K562 (cell line): ENCODE measurements at regions not wholly inside any gene's neighbourhood (a gene's known extent, or its start where the extent isn't known, plus 50 kb on each side); places are given as distances from the start of the nearest gene placed in this dataset.

Experiments
- ATAC-seq: fragments of 200-7000 bp; cut with Tn5 transposase; 3 replicates; pipeline ENCODE4 v1.9.1; 2020; ENCODE audit warnings: moderate library complexity
- BruUV-seq: library from RNA; stranded (reverse); fragments of 400-500 nt; replicated peaks from 2 replicates; lab custom pipeline; 2021; lab: Mats Ljungman, UMichigan
- CTCF ChIA-PET: fragments of 300-600 bp; formaldehyde crosslinking; extraction: SDS; loops from one replicate; lab custom pipeline; 2021; ENCODE audit warnings: low intra/inter-chr PET ratio; lab: Yijun Ruan, JAX
- POLR2A ChIA-PET: fragments of 300-600, 350-650 bp; sonication (Branson Sonifier 250); formaldehyde crosslinking; extraction: SDS; loops from one replicate; lab custom pipeline; 2021; ENCODE audit warnings: antibody characterized with exemption, inconsistent platforms; lab: Yijun Ruan, JAX
- DNase-seq, 4 experiments: peaks; one replicate each; pipeline versions ENCODE4 v3.0.0 to v3.0.0-alpha.2; 2011 to 2018; ENCODE audit warnings: low spot score in 3 of 4, mixed read lengths in 3 of 4; ENCODE audit errors: extremely low read depth in 1 of 4
- FAIRE-seq: peaks from 2 replicates; lab custom pipeline; 2011; peaks lifted over from hg19 to GRCh38; lab: Jason Lieb, UNC
- H2AFZ ChIP-seq: 2 replicates; pipeline ENCODE4 v1.6.0; 2011; ENCODE audit warnings: low read depth, low read length, control low read depth, inconsistent platforms
- H3K27ac ChIP-seq: fragments of 200-600 bp; 3 replicates; pipeline ENCODE4 v1.8.0; 2011; ENCODE audit warnings: low read depth, mild to moderate bottlenecking, control low read depth, inconsistent platforms, low read length, moderate library complexity, mixed read lengths; ENCODE audit errors: extremely low read depth
- H3K27me3 ChIP-seq, 2 experiments: fragments of 300-600 bp in 1 of 2; 2 replicates in 1 of 2; 3 replicates in 1 of 2; pipeline versions ENCODE4 v1.6.0 to v1.8.0; 2011; ENCODE audit warnings: inconsistent platforms in 2 of 2, low read length in 2 of 2, mild to moderate bottlenecking in 1 of 2, mixed read lengths in 1 of 2, moderate library complexity in 1 of 2; ENCODE audit not compliant: control insufficient read depth in 2 of 2, insufficient read depth in 2 of 2
- H3K36me3 ChIP-seq: fragments of 300-600 bp; 3 replicates; pipeline ENCODE4 v1.8.0; 2011; ENCODE audit warnings: mild to moderate bottlenecking, low read length, inconsistent platforms; ENCODE audit not compliant: control insufficient read depth, insufficient read depth
- H3K4me1 ChIP-seq, 2 experiments: fragments of 200-600 bp in 1 of 2; replicated peaks in 1 of 2; 2 replicates in 1 of 2; 3 replicates in 1 of 2; pipeline versions ENCODE4 v1.5.1 to v1.8.0; 2011; ENCODE audit warnings: inconsistent platforms in 2 of 2, low read length in 2 of 2, mild to moderate bottlenecking in 1 of 2, mixed read lengths in 1 of 2, moderate library complexity in 1 of 2; ENCODE audit not compliant: control insufficient read depth in 2 of 2, insufficient read depth in 2 of 2
- H3K4me2 ChIP-seq: 2 replicates; pipeline ENCODE4 v1.6.1; 2011; ENCODE audit warnings: low read length, control low read depth, inconsistent platforms, mixed read lengths; ENCODE audit not compliant: insufficient read depth
- H3K4me3 ChIP-seq: fragments of 200-600 bp; sonication (generic), shearing (Covaris generic); 2 replicates; pipeline ENCODE4 v1.5.1; 2016; ENCODE audit warnings: control low read depth, inconsistent platforms
- H3K79me2 ChIP-seq: fragments of 200-600 bp; 3 replicates; pipeline ENCODE4 v1.8.0; 2011; ENCODE audit warnings: low read length, inconsistent platforms; ENCODE audit not compliant: control insufficient read depth, insufficient read depth
- H3K9ac ChIP-seq, 2 experiments: 2 replicates each; pipeline versions ENCODE4 v1.6.0 to v1.6.1; 2011; ENCODE audit warnings: low read depth in 2 of 2, low read length in 2 of 2, control low read depth in 1 of 2, inconsistent platforms in 1 of 2, mild to moderate bottlenecking in 1 of 2, mixed read lengths in 1 of 2; ENCODE audit not compliant: insufficient read depth in 1 of 2
- H3K9me1 ChIP-seq: one replicate; pipeline ENCODE4 v1.6.0; 2011; ENCODE audit warnings: inconsistent platforms, mild to moderate bottlenecking, low read length, moderate library complexity; ENCODE audit not compliant: control insufficient read depth, insufficient read depth
- H3K9me3 ChIP-seq: replicated peaks from 2 replicates; pipeline ENCODE4 v1.5.1; 2011; ENCODE audit warnings: low read depth, low read length, inconsistent platforms; ENCODE audit not compliant: control insufficient read depth, insufficient read depth
- H4K20me1 ChIP-seq: replicated peaks from 2 replicates; pipeline ENCODE4 v1.6.1; 2011; ENCODE audit warnings: low read length, inconsistent platforms, mixed read lengths; ENCODE audit not compliant: control insufficient read depth, insufficient read depth
- CBFB ChIP-seq: sonication (generic); formaldehyde crosslinking; IDR thresholded peaks from 2 replicates; pipeline ENCODE4 v1.4.0; 2020; ENCODE audit warnings: mild to moderate bottlenecking, missing genetic modification reagents
- CSDE1 ChIP-seq, 2 experiments: fragments of 450-650 bp; IDR thresholded peaks; 2 replicates each; pipeline ENCODE4 v1.6.1; 2016; ENCODE audit warnings: mild to moderate bottlenecking in 1 of 2
- ELF1 ChIP-seq: fragments of 200-800 bp; sonication (Bioruptor generic); IDR thresholded peaks from 2 replicates; pipeline ENCODE4 v1.6.1; 2016; ENCODE audit warnings: missing genetic modification characterization, missing compliant biosample characterization
- ESRRA ChIP-seq: fragments of 450-650 bp; IDR thresholded peaks from 2 replicates; pipeline ENCODE4 v1.6.1; 2014; ENCODE audit warnings: low read depth, mild to moderate bottlenecking, moderate library complexity, borderline replicate concordance
- GABPB2 ChIP-seq: fragments of 250-450 bp; sonication (Bioruptor Pico); conservative IDR thresholded peaks from 2 replicates; pipeline ENCODE4 v1.5.1; 2021; ENCODE audit warnings: mild to moderate bottlenecking
- KAT8 ChIP-seq: fragments of 450-650 bp; IDR thresholded peaks from 2 replicates; pipeline ENCODE4 v1.6.1; 2016; ENCODE audit warnings: low read depth, mild to moderate bottlenecking
- SETDB1 ChIP-seq: IDR thresholded peaks from one replicate; pipeline ENCODE4 v1.6.1; 2012; ENCODE audit warnings: low read length, control low read depth, inconsistent platforms
- SMARCB1 ChIP-seq: IDR thresholded peaks from 2 replicates; pipeline ENCODE4 v1.6.1; 2011; ENCODE audit warnings: improper control_type of control experiment, low read depth; ENCODE audit not compliant: insufficient read length
- TAL1 ChIP-seq: fragments of 450-650 bp; IDR thresholded peaks from 2 replicates; pipeline ENCODE4 v1.6.1; 2016; ENCODE audit warnings: mild to moderate bottlenecking
- ZNF197 ChIP-seq: fragments of 200-800 bp; sonication (Bioruptor generic); IDR thresholded peaks from 2 replicates; pipeline ENCODE4 v1.6.1; 2016; ENCODE audit warnings: low read depth, missing genetic modification characterization, missing compliant biosample characterization
- ZNF263 ChIP-seq: sonication (generic); formaldehyde crosslinking; IDR thresholded peaks from 2 replicates; pipeline ENCODE4 v1.8.0; 2022; ENCODE audit warnings: mild to moderate bottlenecking, missing genetic modification reagents, borderline replicate concordance
- WGBS: fragments of 100-300 bp; shearing (Covaris generic); methylation state at CpG from one replicate; pipeline ENCODE4 v1.1.6; 2016; ENCODE audit warnings: low coverage, mixed read lengths; ENCODE audit not compliant: insufficient coverage; ENCODE audit errors: missing lambda C conversion rate; 5-methylcytosine and 5-hydroxymethylcytosine counted together
- in situ Hi-C: fragments of 300-500 bp; cut with MboI; formaldehyde crosslinking; loops from 4 replicates; pipeline ENCODE4 v1.15.0; 2018; ENCODE audit warnings: inconsistent platforms, mixed read lengths
- intact Hi-C: fragments of 100-400 bp; cut with micrococcal nuclease; formaldehyde crosslinking; loops from 2 replicates; pipeline ENCODE4 v1.14.2; 2022
- TF ChIP-seq, protein P1 (sequence below): sonication (generic); formaldehyde crosslinking; IDR thresholded peaks from 2 replicates; pipeline ENCODE4 v1.8.1; 2023; ENCODE audit warnings: mild to moderate bottlenecking, missing genetic modification reagents
- TF ChIP-seq, protein P2 (sequence below): IDR thresholded peaks from 2 replicates; pipeline ENCODE4 v1.6.1; 2014; ENCODE audit warnings: antibody characterized with exemption
- TF ChIP-seq, protein P3 (sequence below): fragments of 250-450 bp; sonication (Bioruptor Pico); IDR thresholded peaks from 2 replicates; pipeline ENCODE4 v1.4.0; 2020; ENCODE audit warnings: mild to moderate bottlenecking
- TF ChIP-seq, protein P4 (sequence below): sonication (generic); formaldehyde crosslinking; IDR thresholded peaks from 2 replicates; pipeline ENCODE4 v1.8.0; 2022; ENCODE audit warnings: mild to moderate bottlenecking, low read depth, missing genetic modification reagents

DNA sequence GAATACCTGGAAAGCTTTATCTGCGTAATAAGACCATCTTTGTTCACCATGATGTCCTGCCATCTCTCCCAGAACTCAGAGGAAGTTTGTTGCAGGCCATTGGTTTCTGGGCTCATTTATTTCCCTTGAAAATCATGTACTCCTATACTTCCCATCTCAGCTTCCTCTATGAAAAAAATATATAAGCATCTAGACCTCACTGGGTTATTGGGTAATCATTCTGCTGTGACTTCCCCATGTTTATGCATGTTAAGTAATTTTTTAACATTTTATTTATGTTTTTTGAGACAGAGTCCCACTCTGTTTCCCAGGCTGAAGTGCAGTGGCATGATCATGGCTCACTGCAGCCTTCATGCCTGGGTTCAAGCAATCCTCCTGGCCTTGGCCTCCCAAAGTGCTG is 184.5 kb downstream of the ZPLD1 start:
- no peaks in the 10 kb centered on the region for H3K36me3 ChIP-seq
- no peaks in the 10 kb centered on the region for H3K9me3 ChIP-seq

More for the DNA sequence above, 184.5 kb downstream of the ZPLD1 start:
- WGBS: 0% methylated on average over 1 of the region's 1 CpG
- Histone ChIP-seq H2AFZ (no peak overlapping the region), H3K4me3 (no peak overlapping the region), H3K4me2 (no peak overlapping the region), H4K20me1 (no peaks in the 10 kb centered on the region)
- POLR2A ChIA-PET: no interaction called here
- in situ Hi-C loops: no loop called here
- TF ChIP-seq, protein P1, sequence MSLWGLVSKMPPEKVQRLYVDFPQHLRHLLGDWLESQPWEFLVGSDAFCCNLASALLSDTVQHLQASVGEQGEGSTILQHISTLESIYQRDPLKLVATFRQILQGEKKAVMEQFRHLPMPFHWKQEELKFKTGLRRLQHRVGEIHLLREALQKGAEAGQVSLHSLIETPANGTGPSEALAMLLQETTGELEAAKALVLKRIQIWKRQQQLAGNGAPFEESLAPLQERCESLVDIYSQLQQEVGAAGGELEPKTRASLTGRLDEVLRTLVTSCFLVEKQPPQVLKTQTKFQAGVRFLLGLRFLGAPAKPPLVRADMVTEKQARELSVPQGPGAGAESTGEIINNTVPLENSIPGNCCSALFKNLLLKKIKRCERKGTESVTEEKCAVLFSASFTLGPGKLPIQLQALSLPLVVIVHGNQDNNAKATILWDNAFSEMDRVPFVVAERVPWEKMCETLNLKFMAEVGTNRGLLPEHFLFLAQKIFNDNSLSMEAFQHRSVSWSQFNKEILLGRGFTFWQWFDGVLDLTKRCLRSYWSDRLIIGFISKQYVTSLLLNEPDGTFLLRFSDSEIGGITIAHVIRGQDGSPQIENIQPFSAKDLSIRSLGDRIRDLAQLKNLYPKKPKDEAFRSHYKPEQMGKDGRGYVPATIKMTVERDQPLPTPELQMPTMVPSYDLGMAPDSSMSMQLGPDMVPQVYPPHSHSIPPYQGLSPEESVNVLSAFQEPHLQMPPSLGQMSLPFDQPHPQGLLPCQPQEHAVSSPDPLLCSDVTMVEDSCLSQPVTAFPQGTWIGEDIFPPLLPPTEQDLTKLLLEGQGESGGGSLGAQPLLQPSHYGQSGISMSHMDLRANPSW (CRISPR knock-in tag): no peak
- TF ChIP-seq KAT8 (no peak), CSDE1 (IDR thresholded peaks at IDR 0.05) (no peak), SETDB1 (no peak), TAL1 (no peak), ESRRA (no peak), ELF1 (tag) (no peak), ZNF263 (CRISPR knock-in tag) (no peak), SMARCB1 (no peak), ZNF197 (CRISPR knock-in tag) (no peak), GABPB2 (CRISPR knock-in tag) (no peak), CBFB (CRISPR knock-in tag) (no peak)
- TF ChIP-seq, protein P2, sequence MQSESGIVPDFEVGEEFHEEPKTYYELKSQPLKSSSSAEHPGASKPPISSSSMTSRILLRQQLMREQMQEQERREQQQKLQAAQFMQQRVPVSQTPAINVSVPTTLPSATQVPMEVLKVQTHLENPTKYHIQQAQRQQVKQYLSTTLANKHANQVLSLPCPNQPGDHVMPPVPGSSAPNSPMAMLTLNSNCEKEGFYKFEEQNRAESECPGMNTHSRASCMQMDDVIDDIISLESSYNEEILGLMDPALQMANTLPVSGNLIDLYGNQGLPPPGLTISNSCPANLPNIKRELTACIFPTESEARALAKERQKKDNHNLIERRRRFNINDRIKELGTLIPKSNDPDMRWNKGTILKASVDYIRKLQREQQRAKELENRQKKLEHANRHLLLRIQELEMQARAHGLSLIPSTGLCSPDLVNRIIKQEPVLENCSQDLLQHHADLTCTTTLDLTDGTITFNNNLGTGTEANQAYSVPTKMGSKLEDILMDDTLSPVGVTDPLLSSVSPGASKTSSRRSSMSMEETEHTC: no peak
- TF ChIP-seq, protein P3, sequence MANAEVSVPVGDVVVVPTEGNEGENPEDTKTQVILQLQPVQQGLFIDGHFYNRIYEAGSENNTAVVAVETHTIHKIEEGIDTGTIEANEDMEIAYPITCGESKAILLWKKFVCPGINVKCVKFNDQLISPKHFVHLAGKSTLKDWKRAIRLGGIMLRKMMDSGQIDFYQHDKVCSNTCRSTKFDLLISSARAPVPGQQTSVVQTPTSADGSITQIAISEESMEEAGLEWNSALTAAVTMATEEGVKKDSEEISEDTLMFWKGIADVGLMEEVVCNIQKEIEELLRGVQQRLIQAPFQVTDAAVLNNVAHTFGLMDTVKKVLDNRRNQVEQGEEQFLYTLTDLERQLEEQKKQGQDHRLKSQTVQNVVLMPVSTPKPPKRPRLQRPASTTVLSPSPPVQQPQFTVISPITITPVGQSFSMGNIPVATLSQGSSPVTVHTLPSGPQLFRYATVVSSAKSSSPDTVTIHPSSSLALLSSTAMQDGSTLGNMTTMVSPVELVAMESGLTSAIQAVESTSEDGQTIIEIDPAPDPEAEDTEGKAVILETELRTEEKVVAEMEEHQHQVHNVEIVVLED: no peak
- TF ChIP-seq, protein P4, sequence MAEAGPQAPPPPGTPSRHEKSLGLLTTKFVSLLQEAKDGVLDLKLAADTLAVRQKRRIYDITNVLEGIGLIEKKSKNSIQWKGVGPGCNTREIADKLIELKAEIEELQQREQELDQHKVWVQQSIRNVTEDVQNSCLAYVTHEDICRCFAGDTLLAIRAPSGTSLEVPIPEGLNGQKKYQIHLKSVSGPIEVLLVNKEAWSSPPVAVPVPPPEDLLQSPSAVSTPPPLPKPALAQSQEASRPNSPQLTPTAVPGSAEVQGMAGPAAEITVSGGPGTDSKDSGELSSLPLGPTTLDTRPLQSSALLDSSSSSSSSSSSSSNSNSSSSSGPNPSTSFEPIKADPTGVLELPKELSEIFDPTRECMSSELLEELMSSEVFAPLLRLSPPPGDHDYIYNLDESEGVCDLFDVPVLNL (CRISPR knock-in tag): no peak
- TF ChIP-seq, all 486 proteins: peak for 0
- FAIRE-seq: no peak
- no peaks in the 10 kb centered on the region for H3K9me1 ChIP-seq
- BruUV-seq: no TSS peak
- no peak for ATAC-seq
- no peaks in the 10 kb centered on the region for H3K4me1 ChIP-seq
- H3K79me2 ChIP-seq: no peaks in the 10 kb centered on the region
- H3K27ac ChIP-seq: no peak overlapping the region
- CTCF ChIA-PET: no interaction called here
- no peak overlapping the region for H3K9ac ChIP-seq
- intact Hi-C loops: no loop called here
- H3K27me3 ChIP-seq: no peaks in the 10 kb centered on the region
- DNase-seq: no peak
